ENCODE measurements at regions not wholly inside any gene's neighbourhood (a gene's known extent, or its start where the extent isn't known, plus 50 kb on each side); places are given as distances from the start of the nearest gene placed in this dataset.

DNA sequence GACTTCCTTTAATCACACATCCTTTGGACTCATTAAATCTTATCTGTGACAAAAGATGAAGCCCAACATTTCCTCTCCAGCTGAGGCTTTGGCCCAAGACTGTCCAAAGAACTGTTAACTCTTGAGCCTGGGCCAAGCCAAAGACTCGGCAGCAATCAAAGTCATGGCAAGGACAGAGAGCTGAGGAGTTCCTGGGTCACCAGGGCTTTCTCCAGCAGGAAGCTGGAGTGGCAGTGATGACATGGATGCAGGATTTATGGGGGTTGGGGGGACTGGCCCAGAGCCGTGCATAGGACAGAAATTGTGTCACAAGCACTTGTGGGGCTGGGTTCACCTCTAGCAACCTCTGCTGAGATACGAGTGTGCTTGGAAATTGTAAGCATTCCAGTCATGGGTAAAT is 440.3 kb downstream of the PLK2 start:
- TF ChIP-seq CTCF (optimal IDR thresholded peaks at IDR 0.05 in 1 of 3, IDR thresholded peaks at IDR 0.05 in 1 of 3, conservative IDR thresholded peaks at IDR 0.05 in 1 of 3; ENCODE audit: extremely low read depth in 1 of 3, insufficient read depth in 2 of 3, low read length in 3 of 3): no peak
- TF ChIP-seq EZH2 (IDR thresholded peaks at IDR 0.05; ENCODE audit: low read length): no peak
